AG09309 (cell line): ENCODE measurements at regions not wholly inside any gene's neighbourhood (a gene's known extent, or its start where the extent isn't known, plus 50 kb on each side); places are given as distances from the start of the nearest gene placed in this dataset.

Source experiments
- DNase-seq: peaks from one replicate; pipeline ENCODE4 v3.0.0-alpha.2; 2010; ENCODE audit warnings: low read depth
- H3K4me3 ChIP-seq: 2 replicates; pipeline ENCODE4 v1.5.1; 2011; ENCODE audit warnings: mild to moderate bottlenecking, low read depth, low read length, moderate library complexity; ENCODE audit not compliant: control insufficient read depth
- TF ChIP-seq, protein P1 (sequence below): IDR thresholded peaks from 2 replicates; pipeline ENCODE4 v1.5.1; 2011; ENCODE audit warnings: mild to moderate bottlenecking, low read depth, low read length, inconsistent platforms; ENCODE audit not compliant: insufficient read depth, control insufficient read depth; ENCODE audit errors: missing control alignments

DNA sequence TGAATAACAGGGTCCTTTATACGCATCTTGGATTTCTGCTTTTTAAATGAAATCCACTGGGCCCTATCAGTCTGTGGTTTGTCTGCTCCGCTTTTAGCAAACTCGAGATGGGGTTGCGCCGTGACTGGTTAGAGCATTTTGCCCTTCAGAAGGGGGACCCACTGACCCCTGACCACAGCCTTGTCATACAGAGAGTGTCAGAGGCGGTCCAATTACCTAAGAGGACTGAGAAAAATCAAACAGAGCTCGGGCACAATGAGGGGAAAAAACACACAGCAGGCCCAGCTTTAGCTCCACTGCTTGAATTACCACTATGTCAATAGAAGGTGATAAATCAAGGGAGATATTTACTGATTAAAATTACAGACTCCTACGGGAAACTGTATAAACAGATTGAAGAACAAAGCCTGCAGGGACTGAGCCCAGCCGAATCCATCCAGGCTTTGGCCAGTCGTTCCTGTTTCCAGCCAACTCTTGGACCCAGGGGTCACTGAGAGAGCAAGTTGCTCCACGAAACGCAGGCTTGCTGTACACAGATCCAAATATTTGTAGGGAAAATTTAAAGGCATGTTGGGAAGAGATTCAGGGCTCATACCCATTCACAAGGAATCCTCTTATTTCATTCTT is 131.9 kb upstream of the ZFHX3 start:
- TF ChIP-seq, protein P1, sequence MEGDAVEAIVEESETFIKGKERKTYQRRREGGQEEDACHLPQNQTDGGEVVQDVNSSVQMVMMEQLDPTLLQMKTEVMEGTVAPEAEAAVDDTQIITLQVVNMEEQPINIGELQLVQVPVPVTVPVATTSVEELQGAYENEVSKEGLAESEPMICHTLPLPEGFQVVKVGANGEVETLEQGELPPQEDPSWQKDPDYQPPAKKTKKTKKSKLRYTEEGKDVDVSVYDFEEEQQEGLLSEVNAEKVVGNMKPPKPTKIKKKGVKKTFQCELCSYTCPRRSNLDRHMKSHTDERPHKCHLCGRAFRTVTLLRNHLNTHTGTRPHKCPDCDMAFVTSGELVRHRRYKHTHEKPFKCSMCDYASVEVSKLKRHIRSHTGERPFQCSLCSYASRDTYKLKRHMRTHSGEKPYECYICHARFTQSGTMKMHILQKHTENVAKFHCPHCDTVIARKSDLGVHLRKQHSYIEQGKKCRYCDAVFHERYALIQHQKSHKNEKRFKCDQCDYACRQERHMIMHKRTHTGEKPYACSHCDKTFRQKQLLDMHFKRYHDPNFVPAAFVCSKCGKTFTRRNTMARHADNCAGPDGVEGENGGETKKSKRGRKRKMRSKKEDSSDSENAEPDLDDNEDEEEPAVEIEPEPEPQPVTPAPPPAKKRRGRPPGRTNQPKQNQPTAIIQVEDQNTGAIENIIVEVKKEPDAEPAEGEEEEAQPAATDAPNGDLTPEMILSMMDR: no peak
- H3K4me3 ChIP-seq: no peak overlapping the region
- DNase-seq: no peak

DNA sequence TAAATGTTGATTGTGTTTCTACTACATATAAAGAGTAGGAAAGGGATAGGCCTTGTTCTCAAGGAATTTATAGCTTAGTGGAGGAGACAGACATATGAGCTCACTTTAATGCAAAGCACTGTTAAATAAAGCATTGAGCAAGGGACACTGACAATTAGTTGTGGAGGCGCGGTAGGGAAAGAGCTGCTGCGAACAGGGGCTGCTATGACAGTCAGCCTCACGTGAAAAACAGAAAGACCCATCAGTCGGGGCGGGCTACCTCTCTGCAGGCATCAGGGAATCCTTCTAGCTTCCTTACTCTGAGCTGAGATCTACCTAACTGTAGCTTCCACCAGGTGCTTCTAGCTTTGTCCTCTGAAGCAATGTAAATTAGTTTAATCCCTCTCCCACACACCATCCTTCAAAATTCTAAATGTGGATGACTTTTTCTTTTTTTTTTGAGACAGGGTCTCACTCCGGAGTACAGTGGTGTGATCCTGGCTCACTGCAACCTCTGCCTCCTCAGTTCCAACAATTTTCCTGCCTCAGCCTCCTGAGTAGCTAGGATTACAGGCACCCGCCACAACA is 129.9 kb upstream of the ZFHX3 start:
- TF ChIP-seq, protein P1: no peak
- H3K4me3 ChIP-seq: no peak overlapping the region
- DNase-seq: no peak

DNA sequence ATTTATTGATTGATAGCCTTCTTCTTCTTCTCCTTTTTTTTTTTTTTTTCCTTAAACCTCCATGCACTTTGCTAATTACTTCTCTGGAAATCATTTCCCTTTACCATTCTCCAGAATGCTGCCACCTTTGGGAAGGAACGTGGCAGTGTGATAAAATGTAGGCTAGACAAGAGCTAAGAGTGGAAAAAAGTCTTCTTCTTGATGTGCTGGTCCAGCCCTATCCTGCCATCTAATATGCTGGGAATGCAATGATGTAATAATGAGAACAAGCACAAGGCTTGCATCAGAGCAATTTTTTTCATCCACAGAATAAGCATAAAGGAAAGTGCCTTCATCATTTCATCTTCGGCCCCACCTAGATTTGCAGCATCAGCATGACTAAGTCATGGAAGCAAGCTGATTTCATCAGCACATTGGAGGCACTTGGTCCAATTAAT is 128.7 kb upstream of the ZFHX3 start:
- peak; percentile 87 for DNase-seq
- TF ChIP-seq, protein P1: peak; percentile 56
- no peak overlapping the region for H3K4me3 ChIP-seq

DNA sequence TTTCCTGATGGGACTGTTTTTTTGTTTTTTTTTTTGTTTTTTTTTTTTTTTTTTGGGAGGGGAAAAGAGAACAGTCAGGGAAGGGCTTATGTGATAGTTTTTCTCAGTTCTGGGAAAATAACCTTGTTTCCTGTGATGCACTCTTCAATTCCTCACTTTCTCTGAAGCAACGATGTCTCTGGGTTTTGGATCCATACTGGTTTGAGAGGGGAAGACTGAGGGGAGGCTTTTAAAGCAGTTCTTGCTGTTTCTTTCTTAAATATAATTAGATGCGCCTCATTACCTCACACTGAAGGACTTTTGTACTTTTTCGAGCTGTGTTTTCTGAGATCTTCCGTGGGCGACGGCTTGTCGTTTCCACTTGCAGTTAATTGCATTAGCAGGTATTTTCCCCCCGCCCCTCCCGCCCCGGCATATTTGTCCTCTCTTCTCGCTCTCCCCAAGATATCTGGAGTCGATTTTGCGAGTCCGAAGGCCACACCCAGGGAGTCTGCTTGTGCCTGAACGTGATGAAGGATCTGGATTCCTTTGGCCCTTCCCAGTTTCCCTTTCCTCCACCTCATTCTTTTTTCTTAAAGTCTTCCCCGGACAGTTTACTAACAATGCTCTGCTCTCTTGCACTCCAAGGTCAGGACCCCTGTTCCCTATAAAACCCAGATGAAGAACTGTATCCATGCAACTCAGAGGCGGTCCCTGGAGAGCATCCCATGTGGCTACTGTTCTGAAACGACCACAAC is 125.2 kb upstream of the ZFHX3 start:
- DNase-seq: no peak
- no peak overlapping the region for H3K4me3 ChIP-seq

DNA sequence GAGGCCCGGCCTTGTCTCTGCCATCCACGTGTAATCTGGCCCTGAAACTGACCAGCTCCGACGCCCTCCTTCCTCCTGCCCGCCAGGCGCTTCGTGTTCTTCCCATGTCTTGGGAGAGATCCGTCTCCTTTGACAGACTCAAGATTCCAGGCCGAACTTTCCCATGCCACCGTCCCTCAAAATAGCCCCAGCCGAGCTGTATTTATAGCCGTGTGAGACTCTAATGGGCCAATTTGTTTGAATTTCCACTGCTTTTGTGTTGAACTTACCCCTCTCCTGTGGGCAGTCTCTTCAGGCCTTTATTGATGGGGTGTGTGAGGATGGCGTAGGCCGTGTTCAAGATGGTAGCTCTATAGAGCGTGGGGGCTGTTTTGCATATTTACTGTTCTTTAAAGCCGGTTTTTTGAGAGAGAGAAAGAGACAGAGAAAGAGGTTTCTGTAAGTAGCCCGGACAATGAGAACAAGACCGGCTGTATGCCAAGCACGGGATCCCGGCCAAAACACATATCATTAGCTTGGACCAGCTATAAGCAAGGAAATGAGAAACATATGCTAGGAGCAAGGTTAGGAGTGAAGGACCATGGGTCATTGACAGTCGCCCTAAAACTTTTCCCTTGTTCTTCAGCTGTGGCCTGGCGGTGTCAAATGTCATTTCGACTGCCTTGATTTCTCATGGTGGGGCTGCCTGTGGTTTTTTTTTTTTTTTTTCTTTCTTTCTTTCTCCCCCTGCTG is 124.5 kb upstream of the ZFHX3 start:
- peak; percentile 76 for DNase-seq
- H3K4me3 ChIP-seq: no peak overlapping the region
- TF ChIP-seq, protein P1: peak; percentile 41

More for the DNA sequence above, 125.2 kb upstream of the ZFHX3 start:
- TF ChIP-seq, protein P1: no peak

DNA sequence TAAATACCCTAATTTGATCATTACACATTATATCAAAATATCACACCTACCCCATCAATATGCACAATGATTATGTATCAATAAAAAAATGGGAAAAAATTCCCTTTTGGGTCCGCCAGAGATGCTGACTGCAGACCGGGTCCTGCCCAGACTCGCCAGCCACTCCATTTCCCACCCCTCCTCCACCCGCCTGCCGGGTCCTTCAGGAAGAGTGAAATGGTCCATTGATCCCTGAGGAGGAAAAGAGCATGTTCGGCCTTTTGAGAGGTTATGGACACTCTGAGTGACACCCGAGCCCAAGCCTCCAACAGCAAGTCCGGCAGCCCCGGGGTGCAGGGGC is 123.9 kb upstream of the ZFHX3 start:
- TF ChIP-seq, protein P1: no peak
- no peak for DNase-seq

More for the DNA sequence above, 123.9 kb upstream of the ZFHX3 start:
- no peak overlapping the region for H3K4me3 ChIP-seq
